WTC11 (cell line): ENCODE measurements at regions not wholly inside any gene's neighbourhood (a gene's known extent, or its start where the extent isn't known, plus 50 kb on each side); places are given as distances from the start of the nearest gene placed in this dataset.

ENCODE experiments used
- ATAC-seq: fragments of 200-7000 bp; cut with Tn5 transposase; 2 replicates; pipeline ENCODE4 v1.10.0; 2021; ENCODE audit warnings: mild to moderate bottlenecking, moderate library complexity
- CTCF ChIA-PET: fragments of 300-600 bp; sonication (Branson Sonifier 250); formaldehyde crosslinking; loops from one replicate; lab custom pipeline; 2021; ENCODE audit warnings: antibody characterized with exemption; lab: Charles Lee
- POLR2A ChIA-PET: fragments of 350-600 bp; sonication (Branson Sonifier 250); formaldehyde crosslinking; loops from one replicate; lab custom pipeline; 2021; ENCODE audit warnings: antibody characterized with exemption; lab: Charles Lee
- DNase-seq: peaks from one replicate; pipeline ENCODE4 v3.0.0; 2021; ENCODE audit warnings: low spot score
- H3K27ac Mint-ChIP-seq: 2 replicates; pipeline ENCODE4 v1.8.0; 2021; ENCODE audit warnings: mixed read lengths
- H3K27me3 Mint-ChIP-seq: 2 replicates; pipeline ENCODE4 v1.8.0; 2021; ENCODE audit warnings: low read depth, mild to moderate bottlenecking, moderate library complexity, mixed read lengths
- H3K36me3 Mint-ChIP-seq: 2 replicates; pipeline ENCODE4 v1.8.0; 2021; ENCODE audit warnings: mixed read lengths
- H3K4me1 Mint-ChIP-seq: 2 replicates; pipeline ENCODE4 v1.8.0; 2022; ENCODE audit warnings: mixed read lengths
- H3K4me3 Mint-ChIP-seq: 2 replicates; pipeline ENCODE4 v1.8.0; 2021; ENCODE audit warnings: mild to moderate bottlenecking, moderate library complexity, mixed read lengths
- H3K9me3 Mint-ChIP-seq: 2 replicates; pipeline ENCODE4 v1.8.0; 2021; ENCODE audit warnings: mixed read lengths
- ARID4B ChIP-seq: sonication (generic); formaldehyde crosslinking; IDR thresholded peaks from 2 replicates; pipeline ENCODE4 v1.8.0; 2023; ENCODE audit warnings: missing genetic modification reagents, mild to moderate bottlenecking, borderline replicate concordance
- HMGA2 ChIP-seq: fragments of 250-450 bp; sonication (Bioruptor Pico); IDR thresholded peaks from 2 replicates; pipeline ENCODE4 v1.4.0; 2021; ENCODE audit warnings: mild to moderate bottlenecking, moderate library complexity
- MAX ChIP-seq: sonication (generic); formaldehyde crosslinking; IDR thresholded peaks from 2 replicates; pipeline ENCODE4 v1.8.0; 2022; ENCODE audit warnings: mild to moderate bottlenecking, missing genetic modification reagents
- MXD4 ChIP-seq: fragments of 250-450 bp; sonication (Bioruptor Pico); IDR thresholded peaks from 2 replicates; pipeline ENCODE4 v1.8.0; 2021; ENCODE audit warnings: mild to moderate bottlenecking, moderate library complexity, borderline replicate concordance
- MYBL2 ChIP-seq: sonication (generic); formaldehyde crosslinking; IDR thresholded peaks from 2 replicates; pipeline ENCODE4 v1.8.1; 2023; ENCODE audit warnings: mild to moderate bottlenecking, moderate library complexity, missing genetic modification reagents
- NFYB ChIP-seq: sonication (generic); formaldehyde crosslinking; conservative IDR thresholded peaks from 2 replicates; pipeline ENCODE4 v1.8.0; 2022; ENCODE audit warnings: low read depth, missing genetic modification reagents
- SMAD4 ChIP-seq: sonication (generic); formaldehyde crosslinking; IDR thresholded peaks from 2 replicates; pipeline ENCODE4 v1.8.0; 2022; ENCODE audit warnings: mild to moderate bottlenecking, missing genetic modification reagents
- TP53 ChIP-seq: sonication (generic); formaldehyde crosslinking; IDR thresholded peaks from 2 replicates; pipeline ENCODE4 v1.8.1; 2023; ENCODE audit warnings: mild to moderate bottlenecking, missing genetic modification reagents
- ZBTB21 ChIP-seq: sonication (generic); formaldehyde crosslinking; IDR thresholded peaks from 2 replicates; pipeline ENCODE4 v1.8.1; 2023; ENCODE audit warnings: mild to moderate bottlenecking, missing genetic modification reagents, borderline replicate concordance
- ZNF219 ChIP-seq: sonication (generic); formaldehyde crosslinking; IDR thresholded peaks from 2 replicates; pipeline ENCODE4 v1.8.0; 2023; ENCODE audit warnings: missing genetic modification reagents, mild to moderate bottlenecking, borderline replicate concordance
- ZNF423 ChIP-seq: fragments of 250-450 bp; sonication (Bioruptor Pico); IDR thresholded peaks from 2 replicates; pipeline ENCODE4 v2.1.2; 2022; ENCODE audit warnings: mild to moderate bottlenecking, moderate library complexity
- ZNF512 ChIP-seq: sonication (generic); formaldehyde crosslinking; IDR thresholded peaks from 2 replicates; pipeline ENCODE4 v1.8.1; 2022; ENCODE audit warnings: missing genetic modification reagents, borderline replicate concordance
- TF ChIP-seq, protein P1 (sequence below): sonication (generic); formaldehyde crosslinking; IDR thresholded peaks from 2 replicates; pipeline ENCODE4 v1.8.1; 2023; ENCODE audit warnings: mild to moderate bottlenecking, missing genetic modification reagents, borderline replicate concordance
- TF ChIP-seq, protein P2 (sequence below): sonication (generic); formaldehyde crosslinking; IDR thresholded peaks from 2 replicates; pipeline ENCODE4 v1.8.1; 2023; ENCODE audit warnings: mild to moderate bottlenecking, moderate library complexity, missing genetic modification reagents
- TF ChIP-seq, protein P3 (sequence below): fragments of 250-450 bp; sonication (Bioruptor Pico); IDR thresholded peaks from 2 replicates; pipeline ENCODE4 v1.9.0; 2021; ENCODE audit warnings: mild to moderate bottlenecking, borderline replicate concordance
- TF ChIP-seq, protein P4 (sequence below): sonication (generic); formaldehyde crosslinking; IDR thresholded peaks from 2 replicates; pipeline ENCODE4 v1.8.0; 2022; ENCODE audit warnings: missing genetic modification reagents

DNA sequence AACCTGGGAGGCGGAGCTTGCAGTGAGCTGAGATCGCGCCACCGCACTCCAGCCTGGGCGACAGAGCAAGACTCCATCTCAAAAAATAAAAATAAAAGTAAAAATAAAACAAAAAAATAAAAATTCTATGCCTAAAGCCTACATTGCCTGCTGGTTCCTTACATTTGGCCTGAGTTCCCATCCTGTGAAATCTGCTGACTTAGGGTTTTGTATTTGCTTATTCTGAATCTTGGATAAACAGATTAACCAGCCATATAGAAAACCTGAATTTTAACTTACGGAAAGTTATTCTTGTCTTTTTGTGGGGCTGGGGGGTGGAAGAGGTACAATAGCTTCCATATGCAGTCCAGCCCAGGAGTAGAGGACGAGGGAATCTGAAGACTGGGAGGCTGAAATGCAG lies 73.7 kb upstream of the UMPS start (continued):
- TF ChIP-seq, protein P1, sequence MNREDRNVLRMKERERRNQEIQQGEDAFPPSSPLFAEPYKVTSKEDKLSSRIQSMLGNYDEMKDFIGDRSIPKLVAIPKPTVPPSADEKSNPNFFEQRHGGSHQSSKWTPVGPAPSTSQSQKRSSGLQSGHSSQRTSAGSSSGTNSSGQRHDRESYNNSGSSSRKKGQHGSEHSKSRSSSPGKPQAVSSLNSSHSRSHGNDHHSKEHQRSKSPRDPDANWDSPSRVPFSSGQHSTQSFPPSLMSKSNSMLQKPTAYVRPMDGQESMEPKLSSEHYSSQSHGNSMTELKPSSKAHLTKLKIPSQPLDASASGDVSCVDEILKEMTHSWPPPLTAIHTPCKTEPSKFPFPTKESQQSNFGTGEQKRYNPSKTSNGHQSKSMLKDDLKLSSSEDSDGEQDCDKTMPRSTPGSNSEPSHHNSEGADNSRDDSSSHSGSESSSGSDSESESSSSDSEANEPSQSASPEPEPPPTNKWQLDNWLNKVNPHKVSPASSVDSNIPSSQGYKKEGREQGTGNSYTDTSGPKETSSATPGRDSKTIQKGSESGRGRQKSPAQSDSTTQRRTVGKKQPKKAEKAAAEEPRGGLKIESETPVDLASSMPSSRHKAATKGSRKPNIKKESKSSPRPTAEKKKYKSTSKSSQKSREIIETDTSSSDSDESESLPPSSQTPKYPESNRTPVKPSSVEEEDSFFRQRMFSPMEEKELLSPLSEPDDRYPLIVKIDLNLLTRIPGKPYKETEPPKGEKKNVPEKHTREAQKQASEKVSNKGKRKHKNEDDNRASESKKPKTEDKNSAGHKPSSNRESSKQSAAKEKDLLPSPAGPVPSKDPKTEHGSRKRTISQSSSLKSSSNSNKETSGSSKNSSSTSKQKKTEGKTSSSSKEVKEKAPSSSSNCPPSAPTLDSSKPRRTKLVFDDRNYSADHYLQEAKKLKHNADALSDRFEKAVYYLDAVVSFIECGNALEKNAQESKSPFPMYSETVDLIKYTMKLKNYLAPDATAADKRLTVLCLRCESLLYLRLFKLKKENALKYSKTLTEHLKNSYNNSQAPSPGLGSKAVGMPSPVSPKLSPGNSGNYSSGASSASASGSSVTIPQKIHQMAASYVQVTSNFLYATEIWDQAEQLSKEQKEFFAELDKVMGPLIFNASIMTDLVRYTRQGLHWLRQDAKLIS (CRISPR knock-in tag) = no peak
- TF ChIP-seq NFYB (CRISPR knock-in tag) (no peak), MYBL2 (CRISPR knock-in tag) (no peak), ZNF219 (CRISPR knock-in tag) (no peak), ARID4B (CRISPR knock-in tag) (no peak), HMGA2 (no peak)
- TF ChIP-seq, protein P2, sequence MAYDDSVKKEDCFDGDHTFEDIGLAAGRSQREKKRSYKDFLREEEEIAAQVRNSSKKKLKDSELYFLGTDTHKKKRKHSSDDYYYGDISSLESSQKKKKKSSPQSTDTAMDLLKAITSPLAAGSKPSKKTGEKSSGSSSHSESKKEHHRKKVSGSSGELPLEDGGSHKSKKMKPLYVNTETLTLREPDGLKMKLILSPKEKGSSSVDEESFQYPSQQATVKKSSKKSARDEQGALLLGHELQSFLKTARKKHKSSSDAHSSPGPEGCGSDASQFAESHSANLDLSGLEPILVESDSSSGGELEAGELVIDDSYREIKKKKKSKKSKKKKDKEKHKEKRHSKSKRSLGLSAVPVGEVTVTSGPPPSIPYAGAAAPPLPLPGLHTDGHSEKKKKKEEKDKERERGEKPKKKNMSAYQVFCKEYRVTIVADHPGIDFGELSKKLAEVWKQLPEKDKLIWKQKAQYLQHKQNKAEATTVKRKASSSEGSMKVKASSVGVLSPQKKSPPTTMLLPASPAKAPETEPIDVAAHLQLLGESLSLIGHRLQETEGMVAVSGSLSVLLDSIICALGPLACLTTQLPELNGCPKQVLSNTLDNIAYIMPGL (CRISPR knock-in tag) = no peak

- no peaks in the 10 kb centered on the region for H3K4me1 Mint-ChIP-seq
- DNase-seq (no peak), ATAC-seq (no peak)
- ChIA-PET CTCF (no interaction called here), POLR2A (no interaction called here)
- no peaks in the 10 kb centered on the region for H3K27me3 Mint-ChIP-seq
- H3K27ac Mint-ChIP-seq = no peak overlapping the region
- H3K9me3 Mint-ChIP-seq = no peaks in the 10 kb centered on the region
- peaks cover 4% of the 10 kb centered on the region; the same call in 1 of the 2 replicates for H3K36me3 Mint-ChIP-seq
- H3K4me3 Mint-ChIP-seq = no peak overlapping the region
- TF ChIP-seq, protein P3, sequence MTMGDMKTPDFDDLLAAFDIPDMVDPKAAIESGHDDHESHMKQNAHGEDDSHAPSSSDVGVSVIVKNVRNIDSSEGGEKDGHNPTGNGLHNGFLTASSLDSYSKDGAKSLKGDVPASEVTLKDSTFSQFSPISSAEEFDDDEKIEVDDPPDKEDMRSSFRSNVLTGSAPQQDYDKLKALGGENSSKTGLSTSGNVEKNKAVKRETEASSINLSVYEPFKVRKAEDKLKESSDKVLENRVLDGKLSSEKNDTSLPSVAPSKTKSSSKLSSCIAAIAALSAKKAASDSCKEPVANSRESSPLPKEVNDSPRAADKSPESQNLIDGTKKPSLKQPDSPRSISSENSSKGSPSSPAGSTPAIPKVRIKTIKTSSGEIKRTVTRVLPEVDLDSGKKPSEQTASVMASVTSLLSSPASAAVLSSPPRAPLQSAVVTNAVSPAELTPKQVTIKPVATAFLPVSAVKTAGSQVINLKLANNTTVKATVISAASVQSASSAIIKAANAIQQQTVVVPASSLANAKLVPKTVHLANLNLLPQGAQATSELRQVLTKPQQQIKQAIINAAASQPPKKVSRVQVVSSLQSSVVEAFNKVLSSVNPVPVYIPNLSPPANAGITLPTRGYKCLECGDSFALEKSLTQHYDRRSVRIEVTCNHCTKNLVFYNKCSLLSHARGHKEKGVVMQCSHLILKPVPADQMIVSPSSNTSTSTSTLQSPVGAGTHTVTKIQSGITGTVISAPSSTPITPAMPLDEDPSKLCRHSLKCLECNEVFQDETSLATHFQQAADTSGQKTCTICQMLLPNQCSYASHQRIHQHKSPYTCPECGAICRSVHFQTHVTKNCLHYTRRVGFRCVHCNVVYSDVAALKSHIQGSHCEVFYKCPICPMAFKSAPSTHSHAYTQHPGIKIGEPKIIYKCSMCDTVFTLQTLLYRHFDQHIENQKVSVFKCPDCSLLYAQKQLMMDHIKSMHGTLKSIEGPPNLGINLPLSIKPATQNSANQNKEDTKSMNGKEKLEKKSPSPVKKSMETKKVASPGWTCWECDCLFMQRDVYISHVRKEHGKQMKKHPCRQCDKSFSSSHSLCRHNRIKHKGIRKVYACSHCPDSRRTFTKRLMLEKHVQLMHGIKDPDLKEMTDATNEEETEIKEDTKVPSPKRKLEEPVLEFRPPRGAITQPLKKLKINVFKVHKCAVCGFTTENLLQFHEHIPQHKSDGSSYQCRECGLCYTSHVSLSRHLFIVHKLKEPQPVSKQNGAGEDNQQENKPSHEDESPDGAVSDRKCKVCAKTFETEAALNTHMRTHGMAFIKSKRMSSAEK (CRISPR knock-in tag) = no peak
- TF ChIP-seq MXD4 (no peak), MAX (CRISPR knock-in tag) (no peak), ZBTB21 (CRISPR knock-in tag) (no peak), ZNF423 (CRISPR knock-in tag) (no peak), MYBL2 (CRISPR knock-in tag) (no peak), SMAD4 (CRISPR knock-in tag) (no peak), TP53 (no peak), ZNF512 (no peak)
- TF ChIP-seq, protein P4, sequence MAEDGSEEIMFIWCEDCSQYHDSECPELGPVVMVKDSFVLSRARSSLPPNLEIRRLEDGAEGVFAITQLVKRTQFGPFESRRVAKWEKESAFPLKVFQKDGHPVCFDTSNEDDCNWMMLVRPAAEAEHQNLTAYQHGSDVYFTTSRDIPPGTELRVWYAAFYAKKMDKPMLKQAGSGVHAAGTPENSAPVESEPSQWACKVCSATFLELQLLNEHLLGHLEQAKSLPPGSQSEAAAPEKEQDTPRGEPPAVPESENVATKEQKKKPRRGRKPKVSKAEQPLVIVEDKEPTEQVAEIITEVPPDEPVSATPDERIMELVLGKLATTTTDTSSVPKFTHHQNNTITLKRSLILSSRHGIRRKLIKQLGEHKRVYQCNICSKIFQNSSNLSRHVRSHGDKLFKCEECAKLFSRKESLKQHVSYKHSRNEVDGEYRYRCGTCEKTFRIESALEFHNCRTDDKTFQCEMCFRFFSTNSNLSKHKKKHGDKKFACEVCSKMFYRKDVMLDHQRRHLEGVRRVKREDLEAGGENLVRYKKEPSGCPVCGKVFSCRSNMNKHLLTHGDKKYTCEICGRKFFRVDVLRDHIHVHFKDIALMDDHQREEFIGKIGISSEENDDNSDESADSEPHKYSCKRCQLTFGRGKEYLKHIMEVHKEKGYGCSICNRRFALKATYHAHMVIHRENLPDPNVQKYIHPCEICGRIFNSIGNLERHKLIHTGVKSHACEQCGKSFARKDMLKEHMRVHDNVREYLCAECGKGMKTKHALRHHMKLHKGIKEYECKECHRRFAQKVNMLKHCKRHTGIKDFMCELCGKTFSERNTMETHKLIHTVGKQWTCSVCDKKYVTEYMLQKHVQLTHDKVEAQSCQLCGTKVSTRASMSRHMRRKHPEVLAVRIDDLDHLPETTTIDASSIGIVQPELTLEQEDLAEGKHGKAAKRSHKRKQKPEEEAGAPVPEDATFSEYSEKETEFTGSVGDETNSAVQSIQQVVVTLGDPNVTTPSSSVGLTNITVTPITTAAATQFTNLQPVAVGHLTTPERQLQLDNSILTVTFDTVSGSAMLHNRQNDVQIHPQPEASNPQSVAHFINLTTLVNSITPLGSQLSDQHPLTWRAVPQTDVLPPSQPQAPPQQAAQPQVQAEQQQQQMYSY (CRISPR knock-in tag) = no peak
Measured at GRCh38 chr3:124657138-124657537, 73.1 kb upstream of the UMPS start.
